GM12865 (cell line): ENCODE measurements at regions not wholly inside any gene's neighbourhood (a gene's known extent, or its start where the extent isn't known, plus 50 kb on each side); places are given as distances from the start of the nearest gene placed in this dataset.

Experiments
- DNase-seq: peaks from one replicate; pipeline ENCODE4 v3.0.0; 2010; ENCODE audit warnings: low read depth
- H3K4me3 ChIP-seq: 2 replicates; pipeline ENCODE4 v1.5.1; 2011; ENCODE audit warnings: mild to moderate bottlenecking, low read depth, low read length, control low read depth
- TF ChIP-seq, protein P1 (sequence below): IDR thresholded peaks from 2 replicates; pipeline ENCODE4 v1.5.1; 2011; ENCODE audit warnings: low read length, control low read depth, low read depth, inconsistent platforms; ENCODE audit not compliant: insufficient read depth; ENCODE audit errors: missing control alignments

DNA sequence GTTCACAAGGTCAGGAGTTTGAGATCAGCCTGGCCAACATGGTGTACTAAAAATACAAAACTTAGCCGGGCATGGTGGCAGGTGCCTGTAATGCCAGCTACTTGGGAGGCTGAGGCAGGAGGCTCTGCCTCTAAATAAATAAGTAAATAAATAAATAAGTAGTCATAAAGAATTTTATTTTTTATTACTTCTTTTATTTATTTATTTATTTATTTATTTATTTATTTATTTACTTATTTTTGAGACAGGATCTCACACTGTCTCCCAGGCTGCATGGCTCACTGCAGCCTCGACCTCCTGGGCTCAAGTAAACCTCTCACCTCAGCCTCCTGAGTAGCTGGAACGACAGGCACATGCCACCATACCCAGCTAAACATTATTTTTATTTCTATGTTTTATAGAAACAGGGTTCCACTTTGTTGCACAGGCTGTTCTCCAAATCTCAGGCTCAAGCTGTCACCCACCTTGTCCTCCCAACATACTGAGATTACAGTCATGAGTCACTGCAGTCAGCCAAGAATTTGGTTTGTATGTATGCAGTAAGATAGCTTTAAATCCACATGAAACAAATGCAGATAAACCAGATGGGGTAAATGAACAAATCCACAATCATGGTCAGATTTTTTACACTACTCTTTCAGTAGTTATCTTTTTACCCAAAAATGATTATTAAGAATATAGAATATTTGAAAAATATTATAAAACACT lies 523.3 kb upstream of the RGS18 start:
- DNase-seq, result no peak
- TF ChIP-seq, protein P1, sequence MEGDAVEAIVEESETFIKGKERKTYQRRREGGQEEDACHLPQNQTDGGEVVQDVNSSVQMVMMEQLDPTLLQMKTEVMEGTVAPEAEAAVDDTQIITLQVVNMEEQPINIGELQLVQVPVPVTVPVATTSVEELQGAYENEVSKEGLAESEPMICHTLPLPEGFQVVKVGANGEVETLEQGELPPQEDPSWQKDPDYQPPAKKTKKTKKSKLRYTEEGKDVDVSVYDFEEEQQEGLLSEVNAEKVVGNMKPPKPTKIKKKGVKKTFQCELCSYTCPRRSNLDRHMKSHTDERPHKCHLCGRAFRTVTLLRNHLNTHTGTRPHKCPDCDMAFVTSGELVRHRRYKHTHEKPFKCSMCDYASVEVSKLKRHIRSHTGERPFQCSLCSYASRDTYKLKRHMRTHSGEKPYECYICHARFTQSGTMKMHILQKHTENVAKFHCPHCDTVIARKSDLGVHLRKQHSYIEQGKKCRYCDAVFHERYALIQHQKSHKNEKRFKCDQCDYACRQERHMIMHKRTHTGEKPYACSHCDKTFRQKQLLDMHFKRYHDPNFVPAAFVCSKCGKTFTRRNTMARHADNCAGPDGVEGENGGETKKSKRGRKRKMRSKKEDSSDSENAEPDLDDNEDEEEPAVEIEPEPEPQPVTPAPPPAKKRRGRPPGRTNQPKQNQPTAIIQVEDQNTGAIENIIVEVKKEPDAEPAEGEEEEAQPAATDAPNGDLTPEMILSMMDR, result no peak
- no peak overlapping the region for H3K4me3 ChIP-seq

DNA sequence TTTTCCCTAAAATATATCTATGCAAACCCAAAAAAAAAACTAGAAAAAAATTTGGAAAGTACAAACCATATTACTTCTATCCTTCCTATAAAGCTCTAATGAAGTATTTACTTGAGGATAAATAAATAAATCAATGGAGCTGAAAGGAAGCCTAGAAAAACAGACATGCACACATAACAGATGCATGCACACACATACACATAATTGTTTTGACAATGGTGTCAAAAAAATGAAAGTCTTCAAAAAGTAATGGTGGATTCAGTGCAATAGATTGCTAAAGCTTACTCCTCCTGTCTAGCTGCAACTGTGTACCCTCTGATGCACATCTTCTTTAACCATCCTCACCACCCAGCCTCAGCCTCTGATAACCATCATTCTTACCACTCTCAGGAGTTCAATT lies 521.9 kb upstream of the RGS18 start:
- no peak overlapping the region for H3K4me3 ChIP-seq
- TF ChIP-seq, protein P1, result no peak
- DNase-seq, result no peak

DNA sequence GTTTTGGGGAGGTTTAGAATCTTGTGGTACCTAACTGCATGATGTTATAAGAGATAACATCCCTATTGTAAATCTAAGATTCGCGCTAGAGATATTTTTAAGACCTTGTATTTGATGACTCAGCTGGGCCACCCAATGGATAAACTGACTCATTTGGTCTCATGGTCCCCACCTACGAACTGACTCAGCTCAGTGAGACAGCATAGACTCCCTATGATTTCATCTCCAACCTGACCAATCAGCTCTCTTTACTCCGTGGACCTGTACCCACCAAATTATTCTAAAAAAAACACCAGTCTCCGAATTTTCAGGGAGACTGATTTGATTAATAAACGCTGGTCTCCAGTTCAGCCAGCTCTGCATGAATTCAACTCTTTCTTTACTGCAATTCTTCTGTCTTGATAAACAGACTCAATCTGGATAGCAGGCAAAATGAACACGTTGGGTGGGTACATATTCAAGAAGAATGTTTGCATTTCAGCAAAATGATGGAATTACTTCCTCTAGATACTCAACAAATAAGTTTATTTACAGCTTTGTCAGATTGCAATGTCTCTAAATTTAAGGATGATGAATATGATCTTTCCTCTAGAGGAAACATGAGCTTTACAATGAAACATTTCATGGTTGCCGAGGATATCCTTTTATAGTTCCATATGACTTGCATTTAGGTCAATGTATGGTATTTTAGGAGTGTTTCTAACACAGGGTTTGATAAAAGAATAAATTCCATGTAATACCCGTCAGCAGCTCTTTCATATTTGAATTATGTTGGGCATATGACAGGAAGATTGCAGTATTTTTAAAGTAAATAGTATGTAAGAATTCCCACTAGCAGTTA lies 516.6 kb upstream of the RGS18 start:
- no peak overlapping the region for H3K4me3 ChIP-seq
- DNase-seq, result peak; percentile 15
- TF ChIP-seq, protein P1, result no peak

DNA sequence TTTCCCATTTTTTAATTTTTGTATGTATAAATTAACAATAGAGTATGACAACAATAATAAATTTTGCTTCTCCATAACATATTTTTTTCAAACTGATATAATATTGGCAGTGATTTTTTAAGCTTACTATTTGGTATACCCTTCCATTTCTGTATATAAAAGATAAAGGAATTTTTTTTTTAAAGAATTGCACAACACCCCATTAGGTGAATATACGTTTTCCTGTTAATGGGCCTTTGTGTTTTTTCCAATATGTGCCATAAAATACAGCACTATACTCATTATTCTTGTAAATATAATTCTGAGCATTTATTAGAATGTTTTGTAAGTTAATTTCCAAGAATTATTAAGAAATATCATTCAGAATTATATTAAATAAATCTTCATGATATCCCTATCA lies 515.2 kb upstream of the RGS18 start:
- H3K4me3 ChIP-seq, result no peak overlapping the region
- TF ChIP-seq, protein P1, result no peak
- no peak for DNase-seq

DNA sequence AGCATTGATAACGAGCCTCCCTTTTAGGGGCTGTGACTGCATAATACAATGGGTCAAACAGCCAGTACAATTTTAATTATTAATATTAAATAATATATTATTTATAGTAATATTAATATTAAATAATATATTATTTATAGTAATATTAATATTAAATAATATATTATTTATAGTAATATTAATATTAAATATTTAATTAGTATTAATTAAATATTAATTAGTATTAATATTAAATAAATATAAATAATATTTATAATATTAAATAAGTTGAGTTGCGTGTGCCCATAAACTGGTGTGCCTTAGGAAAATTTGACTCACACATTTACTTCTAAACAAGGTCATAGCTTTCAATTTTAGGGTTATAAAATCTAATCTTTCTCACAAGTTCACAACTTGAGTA lies 509.3 kb upstream of the RGS18 start:
- no peak for DNase-seq
- no peak overlapping the region for H3K4me3 ChIP-seq
- TF ChIP-seq, protein P1, result no peak

DNA sequence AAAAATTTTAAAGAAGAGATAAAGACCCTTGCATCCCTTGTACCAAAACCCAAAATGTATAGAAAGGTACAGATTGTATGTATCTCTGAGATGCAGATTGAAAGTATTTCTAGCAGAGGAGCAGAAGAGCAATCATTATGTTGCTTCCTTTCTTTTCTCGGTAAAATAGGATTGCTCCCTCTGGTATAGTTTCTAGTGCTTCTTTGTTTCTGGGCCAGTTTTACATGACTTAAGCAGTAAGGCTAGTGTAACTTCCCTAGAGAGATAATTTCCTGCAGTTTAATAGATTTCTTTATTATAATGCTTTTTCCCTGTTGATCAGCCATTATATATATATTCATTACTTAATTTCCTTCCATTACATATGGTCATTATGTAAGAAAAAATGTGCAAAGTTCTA lies 496.2 kb upstream of the RGS18 start:
- no peak for DNase-seq
- H3K4me3 ChIP-seq, result no peak overlapping the region
- TF ChIP-seq, protein P1, result no peak
